Frontal cortex (tissue), 3 donors: ENCODE measurements at regions not wholly inside any gene's neighbourhood (a gene's known extent, or its start where the extent isn't known, plus 50 kb on each side); places are given as distances from the start of the nearest gene placed in this dataset.

Experiments
- DNase-seq, 2 donors: peaks; one replicate each; pipeline ENCODE4 v3.0.0; 2012; ENCODE audit warnings: low spot score in 2 of 2
- FAIRE-seq: peaks from 2 replicates; lab custom pipeline; 2012; peaks lifted over from hg19 to GRCh38; lab: Jason Lieb, UNC
- donor health status: control.
- donor health status: control.
- donor health status: control.

DNA sequence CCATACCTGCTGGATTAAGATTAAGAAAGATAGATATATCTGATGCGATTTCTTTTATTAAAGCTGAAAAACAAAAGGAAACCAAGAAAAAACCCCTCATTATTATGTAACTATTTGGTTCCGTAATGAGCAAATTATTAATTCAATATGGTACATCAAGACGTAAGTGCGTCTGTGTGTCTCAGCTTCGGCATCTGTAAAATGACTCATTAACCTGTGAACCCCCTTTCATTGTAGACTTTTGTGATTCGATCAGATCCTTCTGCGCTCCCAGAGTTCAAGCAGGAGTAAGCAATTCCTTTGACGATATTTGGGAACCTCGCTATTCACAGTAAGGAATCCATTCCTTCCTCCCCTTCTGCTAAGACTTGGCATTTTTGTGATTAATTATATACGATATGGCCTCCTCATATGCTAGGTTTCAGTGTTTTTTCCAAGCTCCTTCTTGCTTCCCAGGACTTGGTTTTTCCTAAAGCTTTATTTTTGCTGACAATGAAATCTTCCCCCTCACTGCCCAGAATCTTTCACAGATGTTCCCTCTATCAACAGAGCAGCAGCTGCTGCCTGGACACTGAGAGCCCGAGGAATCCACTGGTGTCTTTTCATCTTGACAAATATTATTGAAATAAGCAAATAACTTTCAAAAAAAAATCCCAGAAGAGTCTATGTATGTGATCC lies 171.7 kb upstream of the CELF2 start:
- DNase-seq = no peak

DNA sequence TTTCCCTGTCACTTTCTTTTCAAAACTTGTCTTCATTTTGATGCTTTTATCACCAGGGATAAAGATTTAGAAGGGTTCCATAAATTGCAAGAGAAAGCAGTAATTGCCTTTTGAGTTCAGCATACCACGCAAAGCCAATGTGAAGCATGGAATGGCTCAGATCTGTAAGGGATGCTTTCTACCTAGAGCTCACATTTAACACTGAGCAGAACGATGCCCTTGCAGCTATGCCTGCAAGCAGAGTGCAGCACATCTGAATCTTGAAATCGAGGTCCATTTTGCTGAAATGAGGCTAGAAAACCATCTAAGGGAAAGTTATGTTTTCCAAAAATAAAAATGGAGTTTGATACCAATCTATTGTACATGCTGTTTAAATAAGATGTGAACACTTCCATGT lies 171.2 kb upstream of the CELF2 start:
- no peak for FAIRE-seq
- no peak for DNase-seq

More for the DNA sequence above, 171.7 kb upstream of the CELF2 start:
- FAIRE-seq = no peak

DNA sequence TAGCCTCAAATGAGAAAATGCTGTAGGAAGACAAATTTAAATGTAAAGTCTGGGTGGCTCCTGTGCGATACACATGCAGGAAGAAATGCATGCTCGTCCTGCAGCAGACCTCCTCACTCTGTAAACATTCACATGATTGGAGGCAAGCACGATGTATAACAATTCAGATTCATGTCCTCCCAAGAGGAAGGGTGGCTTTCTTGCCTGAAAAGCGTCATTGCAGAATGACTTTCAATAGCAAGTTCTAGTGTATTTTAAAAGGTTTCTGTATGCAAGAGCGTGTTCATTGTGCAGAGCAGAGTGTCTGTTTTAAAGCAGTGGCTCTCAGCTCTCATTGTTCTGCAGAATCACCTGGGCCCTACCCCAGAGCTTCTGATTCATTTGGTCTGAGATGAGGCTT lies 170.3 kb upstream of the CELF2 start:
- FAIRE-seq = no peak
- no peak for DNase-seq

DNA sequence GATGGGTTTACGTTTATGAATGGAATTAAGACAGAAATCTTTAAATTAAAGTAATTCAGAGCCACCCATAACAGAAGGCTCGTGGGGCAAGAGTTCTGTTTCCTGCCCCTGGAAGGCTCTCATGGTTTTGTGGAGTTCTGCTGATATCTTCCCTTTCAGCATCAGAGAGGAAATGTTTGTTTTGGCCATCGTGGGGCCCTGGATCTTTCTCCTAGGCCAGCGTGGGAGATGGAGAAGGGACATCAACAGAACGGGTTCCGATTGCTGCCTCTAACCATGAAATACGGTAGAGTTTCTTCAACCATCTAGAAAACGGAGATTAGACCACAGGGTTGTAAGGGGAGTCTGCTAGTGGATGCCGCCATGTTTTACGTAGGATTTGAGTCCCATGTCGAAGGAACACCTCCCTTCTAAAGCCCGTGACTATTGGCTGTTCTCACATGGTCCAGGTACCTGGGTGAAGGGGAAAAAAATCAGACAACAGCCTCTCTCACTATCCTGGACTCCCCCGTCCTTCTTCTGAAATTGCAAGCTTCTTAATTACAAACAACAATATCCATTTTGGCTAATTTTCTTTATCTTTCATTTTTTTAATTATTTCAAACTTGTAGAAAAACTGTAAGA lies 169.1 kb upstream of the CELF2 start:
- no peak for FAIRE-seq
- no peak for DNase-seq

- DNase-seq = no peak
- FAIRE-seq = no peak
Measured at GRCh38 chr10:10849306-10849705, 168.4 kb upstream of the CELF2 start.

GRCh38 chr10:10850214-10850613 lies 167.5 kb upstream of the CELF2 start:
- no peak for FAIRE-seq
- no peak for DNase-seq

DNA sequence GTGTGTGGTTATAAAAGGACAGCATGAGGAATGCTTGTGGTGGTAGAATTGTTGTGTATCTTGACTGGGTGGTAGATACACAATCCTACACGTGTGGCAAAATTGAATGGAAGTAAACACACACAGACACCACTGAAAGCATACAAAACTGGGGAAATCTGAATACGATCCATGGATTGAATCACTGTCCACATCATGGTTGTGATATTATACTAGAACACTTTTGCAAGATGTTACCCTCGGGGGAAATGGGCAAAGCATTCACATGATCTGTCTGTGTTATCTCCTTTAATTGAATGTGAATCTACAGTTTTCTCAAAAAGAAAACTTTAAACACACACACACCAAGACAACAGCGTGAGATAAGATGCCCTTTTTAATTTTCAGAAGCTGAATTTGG lies 165.2 kb upstream of the CELF2 start:
- FAIRE-seq (no peak), DNase-seq (no peak)

DNA sequence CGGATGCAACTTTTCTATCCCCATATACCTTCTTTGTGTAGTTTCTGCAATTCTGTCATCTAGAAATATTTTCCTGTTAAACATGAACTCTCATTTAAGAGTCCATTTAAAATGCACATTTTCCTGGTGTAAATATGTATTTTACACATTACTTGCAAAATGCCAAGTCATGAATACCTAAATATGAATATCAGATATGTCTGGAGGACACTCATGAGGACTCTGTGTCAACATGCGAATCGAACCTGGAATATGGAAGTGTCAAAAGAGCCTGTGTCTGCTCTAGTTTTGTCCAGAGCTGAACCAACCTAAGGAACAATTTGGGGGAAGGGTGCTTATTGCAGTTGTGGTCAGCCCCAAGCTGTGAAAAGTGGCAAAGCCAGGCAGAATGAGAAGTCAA lies 163.7 kb upstream of the CELF2 start:
- DNase-seq = no peak
- FAIRE-seq = no peak

- FAIRE-seq (no peak), DNase-seq (no peak)
Measured at GRCh38 chr10:10854725-10855124, 162.9 kb upstream of the CELF2 start.

GRCh38 chr10:10855151-10855581 lies 162.5 kb upstream of the CELF2 start:
- DNase-seq (no peak), FAIRE-seq (no peak)

- FAIRE-seq (no peak), DNase-seq (no peak)
Measured at GRCh38 chr10:10860455-10860976, 157.2 kb upstream of the CELF2 start.

GRCh38 chr10:10865303-10865702 lies 152.4 kb upstream of the CELF2 start:
- DNase-seq (no peak), FAIRE-seq (no peak)

DNA sequence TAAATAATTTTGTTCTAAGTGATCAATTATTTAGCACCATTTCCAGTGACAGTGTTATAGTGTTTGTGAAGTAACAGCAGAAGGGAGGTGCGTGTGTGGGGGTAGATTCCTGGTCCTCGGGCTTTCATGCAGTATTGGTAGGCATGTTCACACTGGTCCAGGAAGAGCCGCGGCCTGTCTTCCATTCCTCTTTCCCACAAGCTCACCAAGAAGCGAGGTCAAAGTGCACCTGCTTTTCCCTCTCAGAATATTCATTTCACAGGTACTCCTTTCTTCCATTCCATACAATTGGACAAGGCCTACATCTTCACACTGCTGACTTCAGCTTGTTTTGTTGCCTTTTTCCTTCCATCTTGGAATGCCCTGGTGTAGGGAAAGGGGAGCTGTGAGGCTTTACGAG lies 151.8 kb upstream of the CELF2 start:
- DNase-seq = no peak
- FAIRE-seq = no peak

- no peak for DNase-seq
- FAIRE-seq = no peak
Measured at GRCh38 chr10:10869592-10869991, 148.1 kb upstream of the CELF2 start.

- DNase-seq = no peak
- FAIRE-seq = no peak
Measured at GRCh38 chr10:10870523-10871241, 147.0 kb upstream of the CELF2 start.

GRCh38 chr10:10871352-10871751 lies 146.3 kb upstream of the CELF2 start:
- DNase-seq (no peak), FAIRE-seq (no peak)

- FAIRE-seq = no peak
Measured at GRCh38 chr10:10872035-10872673, 145.5 kb upstream of the CELF2 start.

DNA sequence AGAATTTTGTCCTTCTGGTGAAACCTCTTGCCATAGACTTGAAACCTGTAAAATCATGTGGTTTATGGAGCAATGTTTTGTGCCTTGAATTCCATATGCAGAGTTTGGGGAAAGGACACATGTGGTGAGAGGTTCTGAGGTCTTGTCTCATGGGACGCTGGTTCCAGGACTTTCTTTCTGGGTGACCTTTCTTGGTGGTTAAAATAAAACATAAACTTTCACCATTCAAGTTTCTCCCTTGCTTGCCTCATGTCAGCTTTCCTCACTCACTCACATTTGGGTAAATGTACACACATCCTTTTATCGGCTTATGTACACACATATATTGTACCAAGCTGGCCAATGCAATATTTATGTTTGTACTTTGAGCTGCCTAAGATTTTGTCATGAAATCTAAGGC lies 144.9 kb upstream of the CELF2 start:
- FAIRE-seq (no peak), DNase-seq (no peak)

More at GRCh38 chr10:10872035-10872673, 145.5 kb upstream of the CELF2 start:
- no peak for DNase-seq

DNA sequence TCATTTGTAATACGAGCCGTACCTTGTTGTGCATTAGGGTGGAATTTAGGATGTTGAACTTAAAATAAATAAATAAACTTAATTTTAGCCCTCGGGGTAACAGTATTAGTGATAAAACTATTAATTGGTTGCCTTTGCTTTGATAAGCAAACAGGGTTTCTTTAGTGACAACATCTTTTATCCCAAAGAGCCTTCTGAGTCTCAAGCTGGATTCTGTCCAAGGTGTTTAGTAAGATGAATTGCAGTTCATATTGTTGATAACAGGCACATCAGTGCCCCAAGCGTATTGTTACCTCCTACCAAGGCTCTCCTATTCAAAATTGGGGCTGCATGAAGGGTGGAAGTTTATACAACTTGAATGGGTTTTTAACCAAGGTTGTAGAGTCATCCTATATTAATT lies 144.4 kb upstream of the CELF2 start:
- no peak for FAIRE-seq
- no peak for DNase-seq

DNA sequence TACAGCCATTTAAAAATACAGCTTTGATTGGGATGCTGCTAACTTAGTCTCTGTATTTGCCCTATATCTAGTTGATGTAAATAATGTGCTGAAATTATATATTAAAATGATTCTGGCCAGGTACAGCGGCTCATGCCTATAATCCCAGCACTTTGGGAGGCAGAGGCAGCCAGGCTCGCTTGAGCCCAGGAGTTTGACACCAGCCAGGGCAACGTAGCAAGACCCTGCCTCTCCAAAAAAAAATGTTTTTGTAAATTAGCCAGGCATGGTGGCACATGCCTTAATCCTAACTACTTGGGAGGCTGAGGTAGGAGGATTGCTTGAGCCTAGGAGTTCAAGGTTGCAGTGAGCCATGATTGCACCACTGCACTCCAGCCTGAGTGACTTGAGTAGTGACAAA lies 143.8 kb upstream of the CELF2 start:
- DNase-seq (no peak), FAIRE-seq (no peak)

DNA sequence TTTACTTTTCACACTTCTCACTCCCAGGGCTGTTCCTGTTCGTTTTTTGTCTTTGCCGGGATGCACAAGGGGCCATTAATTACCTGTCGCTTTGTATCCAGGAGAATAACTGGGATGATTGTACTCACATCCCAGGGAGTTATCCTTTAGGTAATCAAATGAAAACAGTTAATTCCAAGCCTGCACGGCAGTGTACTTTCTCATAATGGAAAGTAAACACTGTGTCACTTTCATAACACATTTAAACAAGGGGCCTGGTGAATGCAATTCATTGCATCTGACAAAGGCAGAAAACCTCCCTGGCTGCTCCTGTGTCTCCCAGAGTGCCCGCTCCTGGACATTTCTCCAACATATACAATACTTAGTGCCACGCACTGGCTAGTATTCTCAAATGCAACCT lies 138.7 kb upstream of the CELF2 start:
- FAIRE-seq (no peak), DNase-seq (no peak)
